HFF-Myc (cell line): ENCODE measurements at regions not wholly inside any gene's neighbourhood (a gene's known extent, or its start where the extent isn't known, plus 50 kb on each side); places are given as distances from the start of the nearest gene placed in this dataset.
"Not testable (repeated sequence)": the region's sequence is repeated elsewhere in the genome, so short reads cannot be mapped to it uniquely, and the experiment has no call there.

ENCODE experiments used
- DNase-seq: peaks from one replicate; pipeline ENCODE4 v3.0.0-alpha.2; 2011; ENCODE audit warnings: low read depth; ENCODE audit errors: extremely low read depth
- H3K4me3 ChIP-seq: replicated peaks from 2 replicates; pipeline ENCODE4 v1.5.1; 2011; ENCODE audit warnings: low read depth, mild to moderate bottlenecking, control low read depth, low read length
- TF ChIP-seq, protein P1 (sequence below): IDR thresholded peaks from 2 replicates; pipeline ENCODE4 v1.5.1; 2012; ENCODE audit warnings: mild to moderate bottlenecking, low read depth, low read length, control low read depth; ENCODE audit errors: missing control alignments

DNA sequence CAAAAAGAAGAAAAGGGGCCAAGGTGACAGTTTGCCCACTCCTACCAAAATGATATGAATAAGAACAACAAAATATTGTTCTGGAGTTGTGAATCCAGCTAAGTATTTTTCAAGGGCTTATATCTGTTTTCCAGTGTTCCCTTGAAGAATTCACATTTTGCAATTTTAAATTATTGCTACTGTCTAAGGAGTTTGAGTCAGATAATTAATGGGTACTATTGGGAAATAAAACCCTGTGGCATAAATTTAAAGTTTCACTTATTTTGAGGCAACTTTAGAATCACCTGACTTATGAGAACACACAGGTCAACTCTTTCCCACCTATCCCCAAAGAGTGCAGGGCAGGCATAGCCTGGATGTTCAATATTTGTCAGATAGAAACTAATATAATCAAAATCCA lies 188.0 kb upstream of the GHR start:
- DNase-seq: no peak
- TF ChIP-seq, protein P1, sequence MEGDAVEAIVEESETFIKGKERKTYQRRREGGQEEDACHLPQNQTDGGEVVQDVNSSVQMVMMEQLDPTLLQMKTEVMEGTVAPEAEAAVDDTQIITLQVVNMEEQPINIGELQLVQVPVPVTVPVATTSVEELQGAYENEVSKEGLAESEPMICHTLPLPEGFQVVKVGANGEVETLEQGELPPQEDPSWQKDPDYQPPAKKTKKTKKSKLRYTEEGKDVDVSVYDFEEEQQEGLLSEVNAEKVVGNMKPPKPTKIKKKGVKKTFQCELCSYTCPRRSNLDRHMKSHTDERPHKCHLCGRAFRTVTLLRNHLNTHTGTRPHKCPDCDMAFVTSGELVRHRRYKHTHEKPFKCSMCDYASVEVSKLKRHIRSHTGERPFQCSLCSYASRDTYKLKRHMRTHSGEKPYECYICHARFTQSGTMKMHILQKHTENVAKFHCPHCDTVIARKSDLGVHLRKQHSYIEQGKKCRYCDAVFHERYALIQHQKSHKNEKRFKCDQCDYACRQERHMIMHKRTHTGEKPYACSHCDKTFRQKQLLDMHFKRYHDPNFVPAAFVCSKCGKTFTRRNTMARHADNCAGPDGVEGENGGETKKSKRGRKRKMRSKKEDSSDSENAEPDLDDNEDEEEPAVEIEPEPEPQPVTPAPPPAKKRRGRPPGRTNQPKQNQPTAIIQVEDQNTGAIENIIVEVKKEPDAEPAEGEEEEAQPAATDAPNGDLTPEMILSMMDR: no peak
- H3K4me3 ChIP-seq: no peak overlapping the region

GRCh38 chr5:42235837-42236236 lies 187.4 kb upstream of the GHR start:
- DNase-seq: no peak
- TF ChIP-seq, protein P1: no peak
- no peak overlapping the region for H3K4me3 ChIP-seq

DNA sequence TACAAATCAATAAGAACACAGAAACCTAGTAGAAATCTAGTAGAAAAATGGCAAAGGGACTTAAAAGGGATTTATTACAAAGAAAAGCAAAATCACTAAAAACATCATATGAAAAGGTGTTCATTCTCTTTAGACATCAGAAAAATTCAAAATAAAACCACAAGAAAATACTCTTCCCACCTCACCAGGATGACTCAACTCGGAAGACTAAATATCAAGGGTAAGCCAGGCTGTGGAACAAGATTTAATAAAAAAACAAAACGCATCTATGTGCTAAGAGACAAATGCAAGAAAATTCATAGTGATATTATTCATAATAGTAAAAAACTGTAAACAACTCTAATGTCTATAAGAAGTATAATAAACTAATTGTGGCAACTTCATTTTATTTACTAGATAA lies 181.6 kb upstream of the GHR start:
- H3K4me3 ChIP-seq: no peak overlapping the region
- DNase-seq: no peak
- TF ChIP-seq, protein P1: no peak

GRCh38 chr5:42242210-42242609 lies 181.0 kb upstream of the GHR start:
- TF ChIP-seq, protein P1: no peak
- H3K4me3 ChIP-seq: no peak overlapping the region
- DNase-seq: no peak

DNA sequence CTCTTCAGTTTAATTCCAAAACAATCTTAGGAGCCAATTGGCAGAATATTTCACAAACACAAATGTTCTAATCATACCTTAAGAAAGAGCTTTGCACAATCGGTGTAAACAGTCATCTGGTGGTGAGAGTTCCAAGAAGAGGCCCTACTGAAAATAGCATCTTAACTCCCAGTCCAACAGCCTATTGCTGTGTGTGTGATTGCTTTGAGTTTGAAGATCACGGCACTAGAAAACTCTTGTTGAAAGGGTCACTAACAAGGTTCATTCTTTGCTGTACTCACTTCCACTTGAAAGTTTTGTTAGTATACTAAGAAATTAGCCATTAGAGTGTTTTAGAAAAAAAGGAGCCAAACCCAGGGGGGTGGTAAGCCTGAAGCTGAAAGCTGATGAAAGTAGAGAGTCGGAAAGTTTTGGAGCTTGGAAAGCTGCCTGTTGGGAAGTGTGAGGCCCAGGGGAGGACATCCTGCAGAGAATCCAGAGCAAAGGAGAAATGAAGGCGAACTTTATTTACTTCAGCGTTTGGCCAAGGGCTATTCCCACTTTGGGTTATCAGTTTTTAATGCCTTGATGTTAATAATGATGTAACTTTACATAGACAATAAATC lies 180.3 kb upstream of the GHR start:
- no peak for DNase-seq
- H3K4me3 ChIP-seq: no peak overlapping the region
- TF ChIP-seq, protein P1: no peak

DNA sequence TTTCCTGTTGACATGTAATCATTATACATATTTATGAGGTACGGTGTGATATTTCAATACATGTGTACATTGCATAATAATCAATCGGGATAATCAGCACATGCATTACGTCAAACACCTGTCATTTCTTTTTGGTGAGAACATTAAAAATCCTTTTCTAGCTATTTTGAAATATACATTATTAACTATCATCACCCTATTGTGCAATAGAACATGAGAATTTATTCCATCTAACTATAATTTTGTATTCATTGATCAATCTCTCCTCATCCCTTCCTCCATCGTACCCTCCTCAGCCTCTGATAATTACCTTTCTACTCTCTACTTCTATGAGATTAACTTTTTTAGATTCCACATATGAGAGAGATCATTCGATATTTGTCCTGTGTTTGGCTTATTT lies 170.9 kb upstream of the GHR start:
- no peak overlapping the region for H3K4me3 ChIP-seq
- TF ChIP-seq, protein P1: no peak
- DNase-seq: no peak

DNA sequence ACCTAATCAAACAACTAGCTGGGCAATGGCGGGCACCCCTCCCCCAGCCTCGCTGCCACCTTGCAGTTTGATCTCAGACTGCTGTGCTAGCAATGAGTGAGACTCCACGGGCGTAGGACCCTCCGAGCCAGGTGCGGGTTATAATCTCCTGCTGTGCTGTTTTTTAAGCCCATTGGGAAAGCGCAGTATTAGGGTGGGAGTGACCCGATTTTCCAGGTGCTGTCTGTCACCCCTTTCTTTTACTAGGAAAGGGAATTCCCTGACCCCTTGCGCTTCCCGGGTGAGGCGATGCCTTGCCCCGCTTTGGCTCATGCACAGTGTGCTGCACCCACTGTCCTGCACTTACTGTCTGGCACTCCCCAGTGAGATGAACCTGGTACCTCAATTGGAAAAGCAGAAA lies 163.3 kb upstream of the GHR start:
- not testable (repeated sequence) for DNase-seq, H3K4me3 ChIP-seq
